HL-60 (cell line): ENCODE measurements at regions not wholly inside any gene's neighbourhood (a gene's known extent, or its start where the extent isn't known, plus 50 kb on each side); places are given as distances from the start of the nearest gene placed in this dataset.

Source experiments
- DNase-seq, 2 experiments: peaks; one replicate each; pipeline ENCODE4 v3.0.0-alpha.2; 2010 to 2020; ENCODE audit warnings: low read depth in 1 of 2, low spot score in 1 of 2
- H3K27ac ChIP-seq: fragments of 250-450 bp; sonication (Bioruptor Pico); replicated peaks from 2 replicates; pipeline ENCODE4 v1.5.1; 2020; ENCODE audit warnings: mild to moderate bottlenecking, moderate library complexity
- H3K27me3 ChIP-seq: fragments of 250-450 bp; sonication (Bioruptor Pico); 2 replicates; pipeline ENCODE4 v1.5.1; 2021; ENCODE audit warnings: mild to moderate bottlenecking, moderate library complexity; ENCODE audit not compliant: insufficient read depth, poor library complexity, severe bottlenecking
- H3K4me3 ChIP-seq: replicated peaks from 2 replicates; pipeline ENCODE4 v1.5.1; 2011; ENCODE audit warnings: mild to moderate bottlenecking, control low read depth, low read length; ENCODE audit not compliant: insufficient read depth
- CTCF ChIP-seq: IDR thresholded peaks from one replicate; pipeline ENCODE4 v1.5.1; 2011; ENCODE audit warnings: low read length, control low read depth, inconsistent platforms; ENCODE audit not compliant: insufficient read depth
- GABPA ChIP-seq: IDR thresholded peaks from 2 replicates; pipeline ENCODE4 v1.6.1; 2012; ENCODE audit warnings: low read depth
- POLR2AphosphoS5 ChIP-seq: IDR thresholded peaks from 2 replicates; pipeline ENCODE4 v1.6.1; 2012; ENCODE audit warnings: low read depth
- REST ChIP-seq: IDR thresholded peaks from 2 replicates; pipeline ENCODE4 v1.6.1; 2012; ENCODE audit warnings: low read depth; ENCODE audit not compliant: insufficient replicate concordance
- SPI1 ChIP-seq: IDR thresholded peaks from 2 replicates; pipeline ENCODE4 v1.6.1; 2012; ENCODE audit warnings: low read depth, mild to moderate bottlenecking, borderline replicate concordance

- H3K27ac ChIP-seq = no peak overlapping the region
- no peak for DNase-seq
- TF ChIP-seq SPI1 = no peak
- TF ChIP-seq GABPA = no peak
- no peak for TF ChIP-seq REST
- no peak for TF ChIP-seq CTCF
- TF ChIP-seq POLR2AphosphoS5 = no peak
- H3K27me3 ChIP-seq = no peaks in the 10 kb centered on the region
- H3K4me3 ChIP-seq = no peak overlapping the region
These were observed 462.0 kb downstream of the HTR1A start for GRCh38 chr5:63500242-63500641.

GRCh38 chr5:63495225-63495624 lies 467.0 kb downstream of the HTR1A start:
- Histone ChIP-seq H3K27me3 (no peaks in the 10 kb centered on the region), H3K4me3 (no peak overlapping the region), H3K27ac (no peak overlapping the region)
- no peak for DNase-seq
- TF ChIP-seq SPI1 (no peak), POLR2AphosphoS5 (no peak), REST (no peak), GABPA (no peak), CTCF (no peak)

- no peak for DNase-seq
- Histone ChIP-seq H3K27me3 (no peaks in the 10 kb centered on the region), H3K4me3 (no peak overlapping the region), H3K27ac (no peak overlapping the region)
- TF ChIP-seq CTCF = no peak
- TF ChIP-seq REST = no peak
- no peak for TF ChIP-seq GABPA
- TF ChIP-seq SPI1 = no peak
- no peak for TF ChIP-seq POLR2AphosphoS5
These were observed 478.9 kb downstream of the HTR1A start for GRCh38 chr5:63483338-63483737.
